K562 (cell line): ENCODE measurements at regions not wholly inside any gene's neighbourhood (a gene's known extent, or its start where the extent isn't known, plus 50 kb on each side); places are given as distances from the start of the nearest gene placed in this dataset.

Source experiments
- ATAC-seq: fragments of 200-7000 bp; cut with Tn5 transposase; 3 replicates; pipeline ENCODE4 v1.9.1; 2020; ENCODE audit warnings: moderate library complexity
- BruUV-seq: library from RNA; stranded (reverse); fragments of 400-500 nt; replicated peaks from 2 replicates; lab custom pipeline; 2021; lab: Mats Ljungman, UMichigan
- CTCF ChIA-PET: fragments of 300-600 bp; formaldehyde crosslinking; extraction: SDS; loops from one replicate; lab custom pipeline; 2021; ENCODE audit warnings: low intra/inter-chr PET ratio; lab: Yijun Ruan, JAX
- POLR2A ChIA-PET: fragments of 300-600, 350-650 bp; sonication (Branson Sonifier 250); formaldehyde crosslinking; extraction: SDS; loops from one replicate; lab custom pipeline; 2021; ENCODE audit warnings: antibody characterized with exemption, inconsistent platforms; lab: Yijun Ruan, JAX
- DNase-seq, 4 experiments: peaks; one replicate each; pipeline versions ENCODE4 v3.0.0 to v3.0.0-alpha.2; 2011 to 2018; ENCODE audit warnings: low spot score in 3 of 4, mixed read lengths in 3 of 4; ENCODE audit errors: extremely low read depth in 1 of 4
- FAIRE-seq: peaks from 2 replicates; lab custom pipeline; 2011; peaks lifted over from hg19 to GRCh38; lab: Jason Lieb, UNC
- H2AFZ ChIP-seq: 2 replicates; pipeline ENCODE4 v1.6.0; 2011; ENCODE audit warnings: low read depth, low read length, control low read depth, inconsistent platforms
- H3K27ac ChIP-seq: fragments of 200-600 bp; 3 replicates; pipeline ENCODE4 v1.8.0; 2011; ENCODE audit warnings: low read depth, mild to moderate bottlenecking, control low read depth, inconsistent platforms, low read length, moderate library complexity, mixed read lengths; ENCODE audit errors: extremely low read depth
- H3K27me3 ChIP-seq, 2 experiments: fragments of 300-600 bp in 1 of 2; 2 replicates in 1 of 2; 3 replicates in 1 of 2; pipeline versions ENCODE4 v1.6.0 to v1.8.0; 2011; ENCODE audit warnings: inconsistent platforms in 2 of 2, low read length in 2 of 2, mild to moderate bottlenecking in 1 of 2, mixed read lengths in 1 of 2, moderate library complexity in 1 of 2; ENCODE audit not compliant: control insufficient read depth in 2 of 2, insufficient read depth in 2 of 2
- H3K36me3 ChIP-seq: fragments of 300-600 bp; 3 replicates; pipeline ENCODE4 v1.8.0; 2011; ENCODE audit warnings: mild to moderate bottlenecking, low read length, inconsistent platforms; ENCODE audit not compliant: control insufficient read depth, insufficient read depth
- H3K4me1 ChIP-seq, 2 experiments: fragments of 200-600 bp in 1 of 2; replicated peaks in 1 of 2; 2 replicates in 1 of 2; 3 replicates in 1 of 2; pipeline versions ENCODE4 v1.5.1 to v1.8.0; 2011; ENCODE audit warnings: inconsistent platforms in 2 of 2, low read length in 2 of 2, mild to moderate bottlenecking in 1 of 2, mixed read lengths in 1 of 2, moderate library complexity in 1 of 2; ENCODE audit not compliant: control insufficient read depth in 2 of 2, insufficient read depth in 2 of 2
- H3K4me2 ChIP-seq: 2 replicates; pipeline ENCODE4 v1.6.1; 2011; ENCODE audit warnings: low read length, control low read depth, inconsistent platforms, mixed read lengths; ENCODE audit not compliant: insufficient read depth
- H3K4me3 ChIP-seq: fragments of 200-600 bp; sonication (generic), shearing (Covaris generic); 2 replicates; pipeline ENCODE4 v1.5.1; 2016; ENCODE audit warnings: control low read depth, inconsistent platforms
- H3K79me2 ChIP-seq: fragments of 200-600 bp; 3 replicates; pipeline ENCODE4 v1.8.0; 2011; ENCODE audit warnings: low read length, inconsistent platforms; ENCODE audit not compliant: control insufficient read depth, insufficient read depth
- H3K9ac ChIP-seq, 2 experiments: 2 replicates each; pipeline versions ENCODE4 v1.6.0 to v1.6.1; 2011; ENCODE audit warnings: low read depth in 2 of 2, low read length in 2 of 2, control low read depth in 1 of 2, inconsistent platforms in 1 of 2, mild to moderate bottlenecking in 1 of 2, mixed read lengths in 1 of 2; ENCODE audit not compliant: insufficient read depth in 1 of 2
- H3K9me1 ChIP-seq: one replicate; pipeline ENCODE4 v1.6.0; 2011; ENCODE audit warnings: inconsistent platforms, mild to moderate bottlenecking, low read length, moderate library complexity; ENCODE audit not compliant: control insufficient read depth, insufficient read depth
- H3K9me3 ChIP-seq: replicated peaks from 2 replicates; pipeline ENCODE4 v1.5.1; 2011; ENCODE audit warnings: low read depth, low read length, inconsistent platforms; ENCODE audit not compliant: control insufficient read depth, insufficient read depth
- H4K20me1 ChIP-seq: replicated peaks from 2 replicates; pipeline ENCODE4 v1.6.1; 2011; ENCODE audit warnings: low read length, inconsistent platforms, mixed read lengths; ENCODE audit not compliant: control insufficient read depth, insufficient read depth
- CREM ChIP-seq: IDR thresholded peaks from 2 replicates; pipeline ENCODE4 v1.6.1; 2014; ENCODE audit warnings: antibody characterized with exemption, low read depth
- HSF4 ChIP-seq: fragments of 250-450 bp; sonication (Bioruptor Pico); IDR thresholded peaks from 2 replicates; pipeline ENCODE4 v2.1.2; 2022; ENCODE audit warnings: mild to moderate bottlenecking, moderate library complexity, borderline replicate concordance
- ZNF134 ChIP-seq: fragments of 250-450 bp; sonication (Bioruptor Pico); conservative IDR thresholded peaks from 2 replicates; pipeline ENCODE4 v1.4.0; 2020
- ZNF785 ChIP-seq: fragments of 250-450 bp; sonication (Bioruptor Pico); IDR thresholded peaks from 2 replicates; pipeline ENCODE4 v1.4.0; 2020; ENCODE audit warnings: mild to moderate bottlenecking
- WGBS: fragments of 100-300 bp; shearing (Covaris generic); methylation state at CpG from one replicate; pipeline ENCODE4 v1.1.6; 2016; ENCODE audit warnings: low coverage, mixed read lengths; ENCODE audit not compliant: insufficient coverage; ENCODE audit errors: missing lambda C conversion rate; 5-methylcytosine and 5-hydroxymethylcytosine counted together
- in situ Hi-C: fragments of 300-500 bp; cut with MboI; formaldehyde crosslinking; loops from 4 replicates; pipeline ENCODE4 v1.15.0; 2018; ENCODE audit warnings: inconsistent platforms, mixed read lengths
- intact Hi-C: fragments of 100-400 bp; cut with micrococcal nuclease; formaldehyde crosslinking; loops from 2 replicates; pipeline ENCODE4 v1.14.2; 2022
- TF ChIP-seq, protein P1 (sequence below): sonication (generic); formaldehyde crosslinking; IDR thresholded peaks from 2 replicates; pipeline ENCODE4 v1.8.1; 2022; ENCODE audit warnings: missing genetic modification reagents

DNA sequence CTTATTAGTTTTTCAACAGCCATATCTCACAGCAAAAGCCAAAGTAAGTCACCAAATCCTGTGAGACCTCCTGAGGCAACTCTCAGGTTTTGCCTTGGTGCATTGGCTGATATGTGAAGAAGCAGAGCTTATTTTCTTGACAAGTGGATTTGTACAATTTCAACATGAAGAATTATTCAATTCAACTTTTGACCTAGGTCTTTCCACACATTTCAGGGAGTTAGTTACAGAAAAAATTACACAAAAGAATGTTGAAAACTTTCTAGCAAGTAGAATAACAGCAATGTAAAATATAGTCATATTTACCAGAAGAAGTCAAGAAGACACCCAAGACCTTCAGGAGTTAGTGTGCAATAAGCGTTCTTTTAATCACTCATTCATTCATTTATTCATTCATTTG lies 62.4 kb upstream of the ADRB2 start:
- no peaks in the 10 kb centered on the region for H3K4me1 ChIP-seq
- TF ChIP-seq, protein P1, sequence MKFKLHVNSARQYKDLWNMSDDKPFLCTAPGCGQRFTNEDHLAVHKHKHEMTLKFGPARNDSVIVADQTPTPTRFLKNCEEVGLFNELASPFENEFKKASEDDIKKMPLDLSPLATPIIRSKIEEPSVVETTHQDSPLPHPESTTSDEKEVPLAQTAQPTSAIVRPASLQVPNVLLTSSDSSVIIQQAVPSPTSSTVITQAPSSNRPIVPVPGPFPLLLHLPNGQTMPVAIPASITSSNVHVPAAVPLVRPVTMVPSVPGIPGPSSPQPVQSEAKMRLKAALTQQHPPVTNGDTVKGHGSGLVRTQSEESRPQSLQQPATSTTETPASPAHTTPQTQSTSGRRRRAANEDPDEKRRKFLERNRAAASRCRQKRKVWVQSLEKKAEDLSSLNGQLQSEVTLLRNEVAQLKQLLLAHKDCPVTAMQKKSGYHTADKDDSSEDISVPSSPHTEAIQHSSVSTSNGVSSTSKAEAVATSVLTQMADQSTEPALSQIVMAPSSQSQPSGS (CRISPR knock-in tag): no peak
- no peak for TF ChIP-seq CREM
- no peak for TF ChIP-seq HSF4
- TF ChIP-seq ZNF785 (CRISPR knock-in tag): no peak
- no peaks in the 10 kb centered on the region for H3K9me3 ChIP-seq
- no peaks in the 10 kb centered on the region for H3K36me3 ChIP-seq
- no peak overlapping the region for H3K27ac ChIP-seq
- WGBS: 0% methylated on average over 1 of the region's 1 CpG
- ChIA-PET POLR2A (interaction anchor here (1.8 kb wide), 1 partner anchor 8 kb away, joined by 4 read pairs; no protein-coding TSS in a partner anchor), CTCF (no interaction called here)
- H3K9me1 ChIP-seq: no peaks in the 10 kb centered on the region
- DNase-seq: no peak
- intact Hi-C loops (no loop called here), in situ Hi-C loops (no loop called here)
- no peak overlapping the region for H3K4me3 ChIP-seq
- no TSS peak for BruUV-seq
- no peak for FAIRE-seq
- H2AFZ ChIP-seq: no peak overlapping the region
- no peaks in the 10 kb centered on the region; a peak in 1 of 5 replicates for H3K27me3 ChIP-seq
- ATAC-seq: no peak
- H4K20me1 ChIP-seq: no peaks in the 10 kb centered on the region
- H3K4me2 ChIP-seq: no peak overlapping the region
- H3K9ac ChIP-seq: no peak overlapping the region
- H3K79me2 ChIP-seq: no peaks in the 10 kb centered on the region

DNA sequence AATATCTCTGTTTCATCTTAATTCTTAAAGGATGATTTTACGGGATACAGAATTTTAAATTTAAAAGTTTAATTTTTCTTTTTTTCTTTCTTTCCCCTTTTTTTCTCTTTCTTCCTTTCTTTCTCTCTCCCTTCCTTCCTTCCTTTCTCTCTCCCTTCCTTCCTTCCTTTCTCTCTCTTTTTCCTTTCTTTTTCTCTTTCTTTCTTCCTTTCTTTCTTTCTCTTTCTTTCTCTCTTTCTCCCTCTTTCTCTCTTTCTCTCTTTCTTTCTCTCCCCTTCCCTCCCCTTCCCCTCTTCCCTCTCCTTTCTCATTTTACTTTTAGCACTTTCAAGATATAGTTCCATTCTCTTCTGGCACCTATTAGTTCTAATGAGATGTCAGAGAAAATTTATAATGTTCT lies 61.4 kb upstream of the ADRB2 start:
- Histone ChIP-seq H3K79me2 (no peaks in the 10 kb centered on the region), H3K4me2 (no peak overlapping the region), H3K9ac (no peak overlapping the region), H3K36me3 (no peaks in the 10 kb centered on the region), H3K27me3 (peaks cover 0 to 1% of the 10 kb centered on the region in 2 experiments; a peak in 1 of 5 replicates), H2AFZ (no peak overlapping the region), H3K4me1 (no peaks in the 10 kb centered on the region), H3K9me1 (no peaks in the 10 kb centered on the region), H4K20me1 (no peaks in the 10 kb centered on the region), H3K27ac (no peak overlapping the region), H3K9me3 (no peaks in the 10 kb centered on the region), H3K4me3 (no peak overlapping the region)
- in situ Hi-C loops: no loop called here
- ATAC-seq (no peak), FAIRE-seq (no peak), DNase-seq (no peak)
- no TSS peak for BruUV-seq
- WGBS: 0% methylated on average over 1 of the region's 1 CpG
- intact Hi-C loops: no loop called here
- ChIA-PET CTCF (no interaction called here), POLR2A (no interaction called here)
- TF ChIP-seq ZNF134 (CRISPR knock-in tag): no peak
